KMS-11 (cell line): ENCODE measurements at regions not wholly inside any gene's neighbourhood (a gene's known extent, or its start where the extent isn't known, plus 50 kb on each side); places are given as distances from the start of the nearest gene placed in this dataset.

Source experiments
- H2AFZ ChIP-seq: fragments of 200-600 bp; sonication (generic); 2 replicates; pipeline ENCODE4 v1.6.1; 2016; ENCODE audit warnings: antibody characterized with exemption, mixed run types, low read depth
- H3K27ac ChIP-seq: fragments of 200-600 bp; sonication (generic); 2 replicates; pipeline ENCODE4 v1.6.1; 2016; ENCODE audit warnings: mild to moderate bottlenecking, mixed run types
- H3K27me3 ChIP-seq: fragments of 200-600 bp; sonication (generic); 2 replicates; pipeline ENCODE4 v1.6.1; 2017; ENCODE audit warnings: mild to moderate bottlenecking, low read depth, mixed run types, moderate library complexity; ENCODE audit not compliant: insufficient read depth
- H3K36me3 ChIP-seq: fragments of 200-600 bp; sonication (generic); 2 replicates; pipeline ENCODE4 v1.6.1; 2017; ENCODE audit warnings: mild to moderate bottlenecking, mixed run types; ENCODE audit not compliant: insufficient read depth
- H3K4me1 ChIP-seq: fragments of 200-600 bp; sonication (generic); 2 replicates; pipeline ENCODE4 v1.6.1; 2016; ENCODE audit warnings: mild to moderate bottlenecking, low read depth, mixed run types; ENCODE audit not compliant: poor library complexity, severe bottlenecking
- H3K4me2 ChIP-seq: fragments of 200-600 bp; sonication (generic); 2 replicates; pipeline ENCODE4 v1.7.0; 2016; ENCODE audit warnings: mild to moderate bottlenecking, mixed run types
- H3K4me3 ChIP-seq: fragments of 200-600 bp; sonication (generic); IDR thresholded peaks from 2 replicates; pipeline ENCODE4 v1.6.1; 2017; ENCODE audit warnings: low read depth, low read length, mixed read lengths; ENCODE audit not compliant: insufficient read depth
- H3K79me2 ChIP-seq: fragments of 200-600 bp; sonication (generic); 2 replicates; pipeline ENCODE4 v1.6.1; 2016; ENCODE audit warnings: low read depth, mixed run types; ENCODE audit not compliant: insufficient read depth
- H3K9ac ChIP-seq: fragments of 200-600 bp; sonication (generic); 2 replicates; pipeline ENCODE4 v1.6.1; 2016; ENCODE audit warnings: mild to moderate bottlenecking, mixed run types
- H4K20me1 ChIP-seq: fragments of 200-600 bp; sonication (generic); 2 replicates; pipeline ENCODE4 v1.6.1; 2016; ENCODE audit warnings: mild to moderate bottlenecking, mixed run types; ENCODE audit not compliant: insufficient read depth
- TF ChIP-seq, protein P1 (sequence below): fragments of 200-600 bp; sonication (generic); conservative IDR thresholded peaks from 2 replicates; pipeline ENCODE4 v1.6.1; 2017; ENCODE audit warnings: low read depth, mild to moderate bottlenecking, antibody characterized with exemption, low read length, moderate library complexity, mixed read lengths

GRCh38 chr2:34365932-34366331 is 766.8 kb upstream of the FAM98A start:
- no peaks in the 10 kb centered on the region for H3K4me1 ChIP-seq
- no peak overlapping the region for H3K4me3 ChIP-seq
- TF ChIP-seq, protein P1, sequence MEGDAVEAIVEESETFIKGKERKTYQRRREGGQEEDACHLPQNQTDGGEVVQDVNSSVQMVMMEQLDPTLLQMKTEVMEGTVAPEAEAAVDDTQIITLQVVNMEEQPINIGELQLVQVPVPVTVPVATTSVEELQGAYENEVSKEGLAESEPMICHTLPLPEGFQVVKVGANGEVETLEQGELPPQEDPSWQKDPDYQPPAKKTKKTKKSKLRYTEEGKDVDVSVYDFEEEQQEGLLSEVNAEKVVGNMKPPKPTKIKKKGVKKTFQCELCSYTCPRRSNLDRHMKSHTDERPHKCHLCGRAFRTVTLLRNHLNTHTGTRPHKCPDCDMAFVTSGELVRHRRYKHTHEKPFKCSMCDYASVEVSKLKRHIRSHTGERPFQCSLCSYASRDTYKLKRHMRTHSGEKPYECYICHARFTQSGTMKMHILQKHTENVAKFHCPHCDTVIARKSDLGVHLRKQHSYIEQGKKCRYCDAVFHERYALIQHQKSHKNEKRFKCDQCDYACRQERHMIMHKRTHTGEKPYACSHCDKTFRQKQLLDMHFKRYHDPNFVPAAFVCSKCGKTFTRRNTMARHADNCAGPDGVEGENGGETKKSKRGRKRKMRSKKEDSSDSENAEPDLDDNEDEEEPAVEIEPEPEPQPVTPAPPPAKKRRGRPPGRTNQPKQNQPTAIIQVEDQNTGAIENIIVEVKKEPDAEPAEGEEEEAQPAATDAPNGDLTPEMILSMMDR: no peak
- H3K79me2 ChIP-seq: no peaks in the 10 kb centered on the region
- H3K36me3 ChIP-seq: no peaks in the 10 kb centered on the region
- H3K9ac ChIP-seq: no peak overlapping the region
- no peak overlapping the region for H3K27ac ChIP-seq
- H4K20me1 ChIP-seq: no peaks in the 10 kb centered on the region
- no peaks in the 10 kb centered on the region for H3K27me3 ChIP-seq
- no peak overlapping the region for H2AFZ ChIP-seq
- no peak overlapping the region for H3K4me2 ChIP-seq

GRCh38 chr2:34365512-34365911 is 766.4 kb upstream of the FAM98A start:
- Histone ChIP-seq H3K79me2 (no peaks in the 10 kb centered on the region), H3K4me3 (no peak overlapping the region), H3K27me3 (no peaks in the 10 kb centered on the region), H3K9ac (no peak overlapping the region), H2AFZ (no peak overlapping the region), H3K4me2 (no peak overlapping the region), H3K36me3 (no peaks in the 10 kb centered on the region), H4K20me1 (no peaks in the 10 kb centered on the region), H3K4me1 (no peaks in the 10 kb centered on the region), H3K27ac (no peak overlapping the region)
- TF ChIP-seq, protein P1: no peak

GRCh38 chr2:34353509-34354113 is 754.5 kb upstream of the FAM98A start:
- H3K27ac ChIP-seq: no peak overlapping the region
- no peaks in the 10 kb centered on the region for H4K20me1 ChIP-seq
- no peaks in the 10 kb centered on the region for H3K27me3 ChIP-seq
- no peak overlapping the region for H3K4me2 ChIP-seq
- TF ChIP-seq, protein P1: no peak
- no peaks in the 10 kb centered on the region for H3K36me3 ChIP-seq
- no peak overlapping the region; the same call in 1 of the 2 replicates for H2AFZ ChIP-seq
- no peak overlapping the region for H3K4me3 ChIP-seq
- H3K4me1 ChIP-seq: no peaks in the 10 kb centered on the region
- no peaks in the 10 kb centered on the region for H3K79me2 ChIP-seq
- H3K9ac ChIP-seq: no peak overlapping the region

DNA sequence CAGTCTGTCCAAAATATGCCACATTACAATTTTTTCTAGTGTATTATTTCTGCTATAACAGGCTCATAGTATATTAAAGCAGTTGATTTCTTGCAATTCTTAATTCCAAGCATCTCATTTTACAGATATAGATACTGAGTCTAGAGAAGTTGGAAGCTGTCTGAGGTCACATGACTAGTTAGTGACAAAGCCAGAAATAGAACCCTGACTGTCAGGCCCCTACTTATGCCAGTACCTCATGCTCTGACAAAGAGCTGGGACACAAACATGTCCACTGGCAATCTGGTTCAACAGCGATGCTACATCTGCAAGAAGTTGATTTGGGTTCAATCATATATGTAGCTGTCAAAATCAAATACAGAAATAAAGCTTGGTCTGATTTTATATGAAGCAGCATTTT is 750.4 kb upstream of the FAM98A start:
- Histone ChIP-seq H2AFZ (no peak overlapping the region), H3K27ac (no peak overlapping the region), H3K79me2 (no peaks in the 10 kb centered on the region), H3K4me3 (no peak overlapping the region), H3K36me3 (no peaks in the 10 kb centered on the region), H4K20me1 (no peaks in the 10 kb centered on the region), H3K4me2 (no peak overlapping the region), H3K4me1 (no peaks in the 10 kb centered on the region), H3K27me3 (no peaks in the 10 kb centered on the region), H3K9ac (no peak overlapping the region)
- TF ChIP-seq, protein P1: no peak
